Ovary (tissue), 3 donors: ENCODE measurements at regions not wholly inside any gene's neighbourhood (a gene's known extent, or its start where the extent isn't known, plus 50 kb on each side); places are given as distances from the start of the nearest gene placed in this dataset.

Experiments
- POLR2A ChIP-seq: fragments of 450-650 bp; IDR thresholded peaks from one replicate; pipeline ENCODE4 v1.6.1; 2017; ENCODE audit warnings: antibody characterized with exemption, mild to moderate bottlenecking, moderate library complexity
- TF ChIP-seq, protein P1 (sequence below), 3 donors: fragments of 450-650 bp in 2 of 3; fragments of 200-600 bp in 1 of 3; IDR thresholded peaks; one replicate each; pipeline versions ENCODE4 v1.5.1 to v1.8.0; 2016 to 2022; ENCODE audit warnings: antibody characterized with exemption in 3 of 3, mild to moderate bottlenecking in 1 of 3
- donor health status: DM: no; HTN: no; CAD: no.

DNA sequence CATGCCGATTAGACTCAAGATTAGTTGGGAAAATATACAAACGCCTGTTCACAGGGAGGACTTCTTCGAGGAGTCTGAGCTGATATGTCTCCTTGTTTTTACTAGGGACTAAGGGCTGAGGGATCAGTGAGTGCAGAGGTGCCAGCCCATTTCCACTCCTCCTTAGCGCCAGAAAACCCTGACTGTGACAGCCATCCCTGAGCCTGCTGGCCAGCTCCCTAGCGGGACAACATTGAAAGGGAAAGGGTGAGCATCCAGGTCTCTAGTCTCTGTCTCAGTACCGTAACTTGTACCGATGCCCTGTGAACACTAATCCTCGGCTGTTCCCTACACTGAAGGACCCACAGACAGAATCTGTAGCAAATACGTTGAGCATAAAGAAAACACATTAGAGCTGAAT, 243.4 kb downstream of the WNT5A start:
- TF ChIP-seq, protein P1, sequence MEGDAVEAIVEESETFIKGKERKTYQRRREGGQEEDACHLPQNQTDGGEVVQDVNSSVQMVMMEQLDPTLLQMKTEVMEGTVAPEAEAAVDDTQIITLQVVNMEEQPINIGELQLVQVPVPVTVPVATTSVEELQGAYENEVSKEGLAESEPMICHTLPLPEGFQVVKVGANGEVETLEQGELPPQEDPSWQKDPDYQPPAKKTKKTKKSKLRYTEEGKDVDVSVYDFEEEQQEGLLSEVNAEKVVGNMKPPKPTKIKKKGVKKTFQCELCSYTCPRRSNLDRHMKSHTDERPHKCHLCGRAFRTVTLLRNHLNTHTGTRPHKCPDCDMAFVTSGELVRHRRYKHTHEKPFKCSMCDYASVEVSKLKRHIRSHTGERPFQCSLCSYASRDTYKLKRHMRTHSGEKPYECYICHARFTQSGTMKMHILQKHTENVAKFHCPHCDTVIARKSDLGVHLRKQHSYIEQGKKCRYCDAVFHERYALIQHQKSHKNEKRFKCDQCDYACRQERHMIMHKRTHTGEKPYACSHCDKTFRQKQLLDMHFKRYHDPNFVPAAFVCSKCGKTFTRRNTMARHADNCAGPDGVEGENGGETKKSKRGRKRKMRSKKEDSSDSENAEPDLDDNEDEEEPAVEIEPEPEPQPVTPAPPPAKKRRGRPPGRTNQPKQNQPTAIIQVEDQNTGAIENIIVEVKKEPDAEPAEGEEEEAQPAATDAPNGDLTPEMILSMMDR (IDR thresholded peaks at IDR 0.05): no peak
- TF ChIP-seq POLR2A: no peak
